IMR-90 (cell line): ENCODE measurements at regions not wholly inside any gene's neighbourhood (a gene's known extent, or its start where the extent isn't known, plus 50 kb on each side); places are given as distances from the start of the nearest gene placed in this dataset.

Experiments
- ATAC-seq: fragments of 200-7000 bp; cut with Tn5 transposase; 2 replicates; pipeline ENCODE4 v1.9.1; 2020; ENCODE audit warnings: low read depth, mild to moderate bottlenecking, moderate library complexity
- BruUV-seq: library from RNA; stranded (reverse); fragments of 400-500 nt; replicated peaks from 2 replicates; lab custom pipeline; 2021; lab: Mats Ljungman, UMichigan
- CTCF ChIA-PET: fragments of 300-600 bp; formaldehyde crosslinking; extraction: SDS; loops from one replicate; lab custom pipeline; 2021; ENCODE audit warnings: antibody characterized with exemption; lab: Yijun Ruan, JAX
- POLR2A ChIA-PET: fragments of 300-600 bp; sonication (Branson Sonifier 250); formaldehyde crosslinking; loops from one replicate; lab custom pipeline; 2022; ENCODE audit warnings: antibody characterized with exemption; ENCODE audit not compliant: unreplicated experiment; lab: Charles Lee
- DNase-seq: peaks from one replicate; pipeline ENCODE4 v3.0.0; 2013
- H2AFZ ChIP-seq: replicated peaks from 2 replicates; pipeline ENCODE3; 2013; ENCODE audit warnings: low read length, mild to moderate bottlenecking; ENCODE audit not compliant: poor library complexity
- H2AK5ac ChIP-seq: 2 replicates; pipeline ENCODE4 v1.6.1; 2013; ENCODE audit warnings: low read depth, low read length, inconsistent platforms
- H2AK9ac ChIP-seq: replicated peaks from 2 replicates; pipeline ENCODE3; 2013; ENCODE audit warnings: mild to moderate bottlenecking, low read depth, low read length, moderate library complexity; ENCODE audit not compliant: poor library complexity
- H2BK120ac ChIP-seq: 2 replicates; pipeline ENCODE4 v1.6.1; 2013; ENCODE audit warnings: low read depth, low read length, inconsistent platforms
- H2BK15ac ChIP-seq: 3 replicates; pipeline ENCODE4 v1.6.1; 2013; ENCODE audit warnings: low read depth, low read length, inconsistent platforms
- H2BK20ac ChIP-seq: 2 replicates; pipeline ENCODE4 v1.6.1; 2013; ENCODE audit warnings: low read depth, mild to moderate bottlenecking, inconsistent platforms, low read length, moderate library complexity
- H2BK5ac ChIP-seq: 2 replicates; pipeline ENCODE4 v1.6.1; 2013; ENCODE audit warnings: mild to moderate bottlenecking, low read depth, low read length, inconsistent platforms; ENCODE audit not compliant: poor library complexity, severe bottlenecking
- H3K14ac ChIP-seq: replicated peaks from 2 replicates; pipeline ENCODE4 v1.6.1; 2013; ENCODE audit warnings: low read depth, low read length, inconsistent platforms
- H3K18ac ChIP-seq: 2 replicates; pipeline ENCODE4 v1.6.1; 2013; ENCODE audit warnings: low read depth, low read length, control low read depth
- H3K23ac ChIP-seq: 2 replicates; pipeline ENCODE4 v1.6.1; 2013; ENCODE audit warnings: low read depth, low read length, inconsistent platforms
- H3K27ac ChIP-seq: 2 replicates; pipeline ENCODE4 v1.5.1; 2013; ENCODE audit warnings: mild to moderate bottlenecking, control low read depth, low read length; ENCODE audit not compliant: insufficient read depth
- H3K27me3 ChIP-seq: 2 replicates; pipeline ENCODE4 v1.6.1; 2013; ENCODE audit warnings: low read length; ENCODE audit not compliant: control insufficient read depth, insufficient read depth
- H3K36me3 ChIP-seq: 2 replicates; pipeline ENCODE4 v1.6.1; 2013; ENCODE audit warnings: low read length, mixed read lengths; ENCODE audit not compliant: control insufficient read depth, insufficient read depth
- H3K4ac ChIP-seq: 2 replicates; pipeline ENCODE4 v1.6.1; 2013; ENCODE audit warnings: low read depth, low read length, inconsistent platforms
- H3K4me1 ChIP-seq: 2 replicates; pipeline ENCODE4 v1.6.1; 2013; ENCODE audit warnings: low read length, mixed read lengths; ENCODE audit not compliant: control insufficient read depth, insufficient read depth
- H3K4me2 ChIP-seq: 2 replicates; pipeline ENCODE4 v1.6.1; 2013; ENCODE audit warnings: low read depth, mild to moderate bottlenecking, control low read depth, low read length, moderate library complexity
- H3K4me3 ChIP-seq: 2 replicates; pipeline ENCODE4 v1.5.1; 2013; ENCODE audit warnings: low read depth, mild to moderate bottlenecking, control low read depth, low read length, moderate library complexity; ENCODE audit not compliant: insufficient read depth
- H3K56ac ChIP-seq: 2 replicates; pipeline ENCODE4 v1.6.1; 2013; ENCODE audit warnings: low read length, inconsistent platforms; ENCODE audit not compliant: insufficient read depth; ENCODE audit errors: extremely low read depth
- H3K79me1 ChIP-seq, 2 experiments: 2 replicates each; pipeline ENCODE4 v1.6.1; 2013; ENCODE audit warnings: low read length in 2 of 2, inconsistent platforms in 1 of 2, low read depth in 1 of 2
- H3K9ac ChIP-seq: 2 replicates; pipeline ENCODE4 v1.6.1; 2013; ENCODE audit warnings: low read depth, low read length, control low read depth
- H3K9me1 ChIP-seq: 2 replicates; pipeline ENCODE4 v1.6.1; 2013; ENCODE audit warnings: low read length, inconsistent platforms; ENCODE audit not compliant: insufficient read depth
- H3K9me3 ChIP-seq: 2 replicates; pipeline ENCODE4 v1.6.1; 2013; ENCODE audit warnings: low read length; ENCODE audit not compliant: control insufficient read depth, insufficient read depth
- H4K20me1 ChIP-seq: 2 replicates; pipeline ENCODE4 v1.6.1; 2013; ENCODE audit warnings: low read length, inconsistent platforms; ENCODE audit not compliant: insufficient read depth
- H4K5ac ChIP-seq: 2 replicates; pipeline ENCODE4 v1.6.1; 2013; ENCODE audit warnings: mild to moderate bottlenecking, low read depth, low read length, control low read depth
- H4K8ac ChIP-seq, 2 experiments: 2 replicates each; pipeline ENCODE4 v1.6.1; 2013; ENCODE audit warnings: low read depth in 2 of 2, low read length in 2 of 2, control low read depth in 1 of 2, inconsistent platforms in 1 of 2
- H4K91ac ChIP-seq: 2 replicates; pipeline ENCODE4 v1.6.1; 2013; ENCODE audit warnings: low read depth, low read length, inconsistent platforms; ENCODE audit not compliant: insufficient read depth
- CEBPB ChIP-seq: IDR thresholded peaks from 2 replicates; pipeline ENCODE4 v1.6.1; 2012; ENCODE audit warnings: low read depth, low read length, improper control_type of control experiment
- CHD1 ChIP-seq: IDR thresholded peaks from 2 replicates; pipeline ENCODE4 v1.6.1; 2012; ENCODE audit warnings: low read depth, low read length, improper control_type of control experiment
- ELK1 ChIP-seq: fragments of 150-350 bp; IDR thresholded peaks from 2 replicates; pipeline ENCODE4 v1.6.1; 2016; ENCODE audit warnings: low read depth, mild to moderate bottlenecking, low read length, moderate library complexity, borderline replicate concordance
- FOS ChIP-seq: fragments of 150-350 bp; IDR thresholded peaks from 2 replicates; pipeline ENCODE4 v1.6.1; 2016; ENCODE audit warnings: low read depth, low read length
- MAFK ChIP-seq: IDR thresholded peaks from 2 replicates; pipeline ENCODE4 v1.6.1; 2012; ENCODE audit warnings: low read depth, low read length, improper control_type of control experiment
- MAZ ChIP-seq: IDR thresholded peaks from 2 replicates; pipeline ENCODE4 v1.6.1; 2012; ENCODE audit warnings: low read depth, mild to moderate bottlenecking, low read length, improper control_type of control experiment, moderate library complexity, borderline replicate concordance
- MXI1 ChIP-seq: IDR thresholded peaks from 2 replicates; pipeline ENCODE4 v1.6.1; 2012; ENCODE audit warnings: low read depth, mild to moderate bottlenecking, low read length, moderate library complexity, borderline replicate concordance
- NFE2L2 ChIP-seq: fragments of 150-350 bp; IDR thresholded peaks from 2 replicates; pipeline ENCODE4 v1.6.1; 2016; ENCODE audit warnings: low read depth, mild to moderate bottlenecking, low read length
- RAD21 ChIP-seq: IDR thresholded peaks from 2 replicates; pipeline ENCODE4 v1.6.1; 2012; ENCODE audit warnings: low read length, improper control_type of control experiment
- RCOR1 ChIP-seq: IDR thresholded peaks from 2 replicates; pipeline ENCODE4 v1.6.1; 2012; ENCODE audit warnings: mild to moderate bottlenecking, low read length, improper control_type of control experiment; ENCODE audit not compliant: insufficient replicate concordance
- RFX5 ChIP-seq: IDR thresholded peaks from 2 replicates; pipeline ENCODE4 v1.8.0; 2012; ENCODE audit warnings: low read depth, mild to moderate bottlenecking, low read length, moderate library complexity
- SMC3 ChIP-seq: fragments of 150-350 bp; IDR thresholded peaks from 2 replicates; pipeline ENCODE4 v1.6.1; 2016; ENCODE audit warnings: low read depth, mild to moderate bottlenecking, antibody characterized with exemption, low read length, moderate library complexity
- USF2 ChIP-seq: fragments of 150-350 bp; IDR thresholded peaks from 2 replicates; pipeline ENCODE4 v1.6.1; 2017; ENCODE audit warnings: mild to moderate bottlenecking, antibody characterized with exemption, low read length, low read depth
- WGBS, 2 experiments: methylation state at CpG; one replicate each; pipeline versions ENCODE4 v1.1.5 to v1.1.7; 2013; ENCODE audit warnings: missing lambda C conversion rate in 2 of 2; ENCODE audit not compliant: insufficient read length in 1 of 2; ENCODE audit errors: extremely low coverage in 2 of 2; 5-methylcytosine and 5-hydroxymethylcytosine counted together
- dilution Hi-C: fragments of 300-500 bp; cut with HindIII; formaldehyde crosslinking; loops from one replicate; pipeline ENCODE4 v1.14.3; 2018; ENCODE audit warnings: low sequenced_read_pairs; ENCODE audit not compliant: unreplicated experiment
- in situ Hi-C: fragments of 300-500 bp; cut with MboI; formaldehyde crosslinking; loops from 3 replicates; pipeline ENCODE4 v1.14.3; 2019; ENCODE audit warnings: low sequenced_read_pairs, inconsistent platforms, mixed read lengths
- intact Hi-C: fragments of 100-400 bp; cut with micrococcal nuclease; formaldehyde crosslinking; loops from 2 replicates; pipeline ENCODE4 v1.10.0; 2022
- TF ChIP-seq, protein P1 (sequence below): conservative IDR thresholded peaks from 2 replicates; pipeline ENCODE4 v1.5.1; 2012; ENCODE audit warnings: mild to moderate bottlenecking, low read depth, low read length, improper control_type of control experiment

GRCh38 chr6:54467384-54467783 lies 159.1 kb downstream of the TINAG start:
- H3K4ac ChIP-seq = no peak overlapping the region
- ATAC-seq (no peak), DNase-seq (no peak)
- no peak overlapping the region for H3K18ac ChIP-seq
- no peaks in the 10 kb centered on the region for H3K9me1 ChIP-seq
- H2BK20ac ChIP-seq = no peak overlapping the region
- no peak overlapping the region for H4K5ac ChIP-seq
- no peaks in the 10 kb centered on the region for H3K4me1 ChIP-seq
- no TSS peak for BruUV-seq
- no peak overlapping the region for H2AK5ac ChIP-seq
- H3K9me3 ChIP-seq = no peaks in the 10 kb centered on the region
- no peak overlapping the region for H3K27ac ChIP-seq
- no peak overlapping the region for H2BK5ac ChIP-seq
- no peak overlapping the region for H3K4me2 ChIP-seq
- H3K27me3 ChIP-seq = no peaks in the 10 kb centered on the region
- H3K23ac ChIP-seq = no peak overlapping the region
- no peak overlapping the region for H4K91ac ChIP-seq
- dilution Hi-C loops (no loop called here), intact Hi-C loops (no loop called here), in situ Hi-C loops (no loop called here)
- H3K36me3 ChIP-seq = no peaks in the 10 kb centered on the region
- H3K79me1 ChIP-seq = no peaks in the 10 kb centered on the region
- no peaks in the 10 kb centered on the region for H4K20me1 ChIP-seq
- no peak overlapping the region for H3K4me3 ChIP-seq
- H2BK120ac ChIP-seq = no peak overlapping the region
- ChIA-PET POLR2A (no interaction called here), CTCF (no interaction called here)
- H2AK9ac ChIP-seq = no peak overlapping the region
- no CpG with 5 or more reads among the region's 1 CpG for WGBS, 2 experiments
- no peak overlapping the region for H3K56ac ChIP-seq
- no peak overlapping the region for H3K9ac ChIP-seq
- H2AFZ ChIP-seq = no peak overlapping the region
- H4K8ac ChIP-seq = no peak overlapping the region
- no peak overlapping the region for H2BK15ac ChIP-seq
- H3K14ac ChIP-seq = no peak overlapping the region
- no peak for TF ChIP-seq MXI1
- no peak for TF ChIP-seq MAZ
- TF ChIP-seq, protein P1, sequence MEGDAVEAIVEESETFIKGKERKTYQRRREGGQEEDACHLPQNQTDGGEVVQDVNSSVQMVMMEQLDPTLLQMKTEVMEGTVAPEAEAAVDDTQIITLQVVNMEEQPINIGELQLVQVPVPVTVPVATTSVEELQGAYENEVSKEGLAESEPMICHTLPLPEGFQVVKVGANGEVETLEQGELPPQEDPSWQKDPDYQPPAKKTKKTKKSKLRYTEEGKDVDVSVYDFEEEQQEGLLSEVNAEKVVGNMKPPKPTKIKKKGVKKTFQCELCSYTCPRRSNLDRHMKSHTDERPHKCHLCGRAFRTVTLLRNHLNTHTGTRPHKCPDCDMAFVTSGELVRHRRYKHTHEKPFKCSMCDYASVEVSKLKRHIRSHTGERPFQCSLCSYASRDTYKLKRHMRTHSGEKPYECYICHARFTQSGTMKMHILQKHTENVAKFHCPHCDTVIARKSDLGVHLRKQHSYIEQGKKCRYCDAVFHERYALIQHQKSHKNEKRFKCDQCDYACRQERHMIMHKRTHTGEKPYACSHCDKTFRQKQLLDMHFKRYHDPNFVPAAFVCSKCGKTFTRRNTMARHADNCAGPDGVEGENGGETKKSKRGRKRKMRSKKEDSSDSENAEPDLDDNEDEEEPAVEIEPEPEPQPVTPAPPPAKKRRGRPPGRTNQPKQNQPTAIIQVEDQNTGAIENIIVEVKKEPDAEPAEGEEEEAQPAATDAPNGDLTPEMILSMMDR = no peak
- TF ChIP-seq RAD21 = no peak
- TF ChIP-seq ELK1 = no peak
- no peak for TF ChIP-seq FOS
- TF ChIP-seq NFE2L2 = no peak
- no peak for TF ChIP-seq RFX5
- no peak for TF ChIP-seq MAFK
- TF ChIP-seq CEBPB = no peak
- no peak for TF ChIP-seq CHD1
- TF ChIP-seq RCOR1 = no peak
- TF ChIP-seq SMC3 = no peak
- TF ChIP-seq USF2 = no peak
